Limb (tissue), 2 donors: ENCODE measurements at regions not wholly inside any gene's neighbourhood (a gene's known extent, or its start where the extent isn't known, plus 50 kb on each side); places are given as distances from the start of the nearest gene placed in this dataset.
"Not testable (repeated sequence)": the region's sequence is repeated elsewhere in the genome, so short reads cannot be mapped to it uniquely, and the experiment has no call there.

Source experiments
- DNase-seq, 2 donors: peaks; one replicate each; pipeline ENCODE4 v3.0.0-alpha.2; 2016; ENCODE audit errors: extremely low spot score in 2 of 2

GRCh38 chr6:115443825-115444478 is 616.7 kb downstream of the FRK start:
- DNase-seq, result peak in 1 of 2 donors; percentile 21

GRCh38 chr6:115442323-115442722 is 618.4 kb downstream of the FRK start:
- DNase-seq, result no peak

- DNase-seq, result no peak
Observed at GRCh38 chr6:115441651-115442050, 619.0 kb downstream of the FRK start.

- DNase-seq, result no peak
Observed at GRCh38 chr6:115415378-115415777, 645.3 kb downstream of the FRK start.

GRCh38 chr6:115414916-115415315 is 645.8 kb downstream of the FRK start:
- DNase-seq, result not testable (repeated sequence)

- DNase-seq, result peak in 1 of 2 donors; percentile 10
Observed at GRCh38 chr6:115411756-115412155, 648.9 kb downstream of the FRK start.

GRCh38 chr6:115404446-115404845 is 656.2 kb downstream of the FRK start:
- no peak for DNase-seq

GRCh38 chr6:115398607-115399006 is 662.1 kb downstream of the FRK start:
- DNase-seq, result no peak

- no peak for DNase-seq
Observed at GRCh38 chr6:115396112-115396906, 664.4 kb downstream of the FRK start.

- DNase-seq, result no peak
Observed at GRCh38 chr6:115393821-115394220, 666.9 kb downstream of the FRK start.

GRCh38 chr6:115370202-115370601 is 690.5 kb downstream of the FRK start:
- no peak for DNase-seq

GRCh38 chr6:115365783-115366182 is 694.9 kb downstream of the FRK start:
- DNase-seq, result no peak

GRCh38 chr6:115363379-115363778 is 697.3 kb downstream of the FRK start:
- DNase-seq, result no peak

GRCh38 chr6:115362234-115362633 is 698.5 kb downstream of the FRK start:
- DNase-seq, result no peak

GRCh38 chr6:115360602-115361325 is 699.9 kb downstream of the FRK start:
- no peak for DNase-seq

GRCh38 chr6:115358616-115359015 is 702.1 kb downstream of the FRK start:
- no peak for DNase-seq

- DNase-seq, result no peak
Observed at GRCh38 chr6:115356371-115356770, 704.3 kb downstream of the FRK start.

- no peak for DNase-seq
Observed at GRCh38 chr6:115323001-115323400, 737.7 kb downstream of the FRK start.

- no peak for DNase-seq
Observed at GRCh38 chr6:115319823-115320222, 740.9 kb downstream of the FRK start.

- no peak for DNase-seq
Observed at GRCh38 chr6:115310156-115310555, 750.5 kb downstream of the FRK start.

GRCh38 chr6:115302731-115303130 is 758.0 kb downstream of the FRK start:
- DNase-seq, result no peak

GRCh38 chr6:115287467-115287866 is 773.2 kb downstream of the FRK start:
- no peak for DNase-seq
